ENCODE measurements at regions not wholly inside any gene's neighbourhood (a gene's known extent, or its start where the extent isn't known, plus 50 kb on each side); places are given as distances from the start of the nearest gene placed in this dataset.

GRCh38 chr6:84282550-84282949, 55.1 kb upstream of the CEP162 start:
- TF ChIP-seq EZH2 (IDR thresholded peaks at IDR 0.05; ENCODE audit: borderline replicate concordance, low read depth, low read length, poor library complexity, severe bottlenecking) (no peak), CTCF (conservative IDR thresholded peaks at IDR 0.05; ENCODE audit: low read depth, low read length) (no peak)

Measured in A673 (cell line).